Thyroid gland (tissue), 4 donors: ENCODE measurements at regions not wholly inside any gene's neighbourhood (a gene's known extent, or its start where the extent isn't known, plus 50 kb on each side); places are given as distances from the start of the nearest gene placed in this dataset.

Experiments used
- CTCF ChIP-seq, 6 experiments: fragments of 200-600 bp in 3 of 6; fragments of 450-650 bp in 3 of 6; sonication (generic) in 3 of 6; IDR thresholded peaks; one replicate each; pipeline ENCODE4 v1.5.1; 2016 to 2019; ENCODE audit warnings: antibody characterized with exemption in 6 of 6, mild to moderate bottlenecking in 2 of 6, inconsistent platforms in 1 of 6, moderate library complexity in 1 of 6
- POLR2A ChIP-seq, 2 donors: fragments of 450-650 bp; IDR thresholded peaks; one replicate each; pipeline ENCODE4 v1.6.1; 2017; ENCODE audit warnings: antibody characterized with exemption in 2 of 2, mild to moderate bottlenecking in 2 of 2, moderate library complexity in 1 of 2

DNA sequence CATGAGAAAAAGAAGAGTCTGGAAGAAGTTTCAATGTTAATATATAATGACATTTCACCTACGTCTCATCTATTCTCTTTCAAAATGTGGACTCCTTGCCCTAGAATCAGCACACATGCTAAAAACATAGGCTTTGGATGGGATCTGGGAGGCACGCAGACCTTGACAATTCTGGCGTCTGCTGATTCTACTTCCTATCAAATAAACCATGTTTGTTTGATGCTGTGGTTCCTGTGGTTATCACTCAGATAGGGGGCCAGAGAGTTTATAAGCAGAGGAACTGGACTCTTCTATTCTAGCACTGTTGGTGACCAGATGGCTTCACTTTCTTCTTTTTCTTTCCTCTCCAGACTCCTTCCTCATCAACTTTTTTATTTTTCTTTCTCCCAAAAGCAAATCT, 336.8 kb downstream of the DIPK2A start:
- TF ChIP-seq CTCF (IDR thresholded peaks at IDR 0.05) (no peak), POLR2A (IDR thresholded peaks at IDR 0.05) (no peak)
